GM12864 (cell line): ENCODE measurements at regions not wholly inside any gene's neighbourhood (a gene's known extent, or its start where the extent isn't known, plus 50 kb on each side); places are given as distances from the start of the nearest gene placed in this dataset.

ENCODE experiments used
- DNase-seq: peaks from one replicate; pipeline ENCODE4 v3.0.0-alpha.2; 2011; ENCODE audit warnings: low read depth
- H3K4me3 ChIP-seq: 2 replicates; pipeline ENCODE4 v1.5.1; 2011; ENCODE audit warnings: mild to moderate bottlenecking, low read depth, low read length, control low read depth
- CTCF ChIP-seq: IDR thresholded peaks from 2 replicates; pipeline ENCODE4 v1.5.1; 2011; ENCODE audit warnings: low read depth, mild to moderate bottlenecking, moderate library complexity, low read length, control low read depth, inconsistent platforms; ENCODE audit errors: missing control alignments

DNA sequence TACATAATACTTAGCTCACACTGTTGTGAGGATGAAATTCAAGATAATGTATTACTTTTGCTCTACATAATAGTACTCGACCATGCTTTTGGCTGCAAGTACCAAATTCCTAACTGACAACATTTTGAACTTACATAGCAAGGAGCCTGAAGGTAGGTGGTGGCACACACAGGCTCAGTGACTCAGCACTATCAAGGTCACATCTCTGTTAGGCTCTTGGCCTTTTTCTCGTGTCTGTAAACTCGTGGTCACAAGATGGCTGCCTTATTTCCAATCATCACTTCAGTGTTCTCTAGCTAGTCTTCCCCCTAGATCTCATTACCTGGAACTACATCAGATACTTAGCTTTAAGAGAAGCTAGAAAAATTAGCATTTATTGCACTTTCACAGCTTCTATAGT is 61.4 kb upstream of the ABCB5 start:
- no peak for DNase-seq
- TF ChIP-seq CTCF = no peak

GRCh38 chr7:20556091-20556490 is 59.4 kb upstream of the ABCB5 start:
- TF ChIP-seq CTCF = no peak
- no peak for DNase-seq
- H3K4me3 ChIP-seq = no peak overlapping the region

More for the DNA sequence above, 61.4 kb upstream of the ABCB5 start:
- H3K4me3 ChIP-seq = no peak overlapping the region

DNA sequence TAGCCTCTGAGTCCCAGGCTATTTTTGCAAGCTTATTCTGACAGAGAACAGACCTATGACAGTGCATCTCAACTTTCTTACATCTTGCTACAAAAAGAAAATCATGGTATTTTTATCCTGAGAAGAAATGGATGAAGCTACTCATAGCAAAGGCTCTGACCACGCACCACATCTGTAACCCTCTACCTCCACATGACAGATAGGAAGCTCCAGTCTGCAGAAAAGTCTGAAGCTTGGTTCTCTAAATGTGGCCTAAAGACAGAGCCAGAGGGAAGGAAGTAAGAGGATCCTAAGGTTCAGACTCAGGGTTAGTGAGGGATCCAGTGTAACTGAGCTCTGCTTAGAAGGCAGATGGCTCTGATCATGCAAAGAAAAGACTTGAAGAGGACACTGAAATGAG is 58.4 kb upstream of the ABCB5 start:
- DNase-seq = no peak
- no peak for TF ChIP-seq CTCF
- H3K4me3 ChIP-seq = no peak overlapping the region

- no peak for DNase-seq
- no peak overlapping the region for H3K4me3 ChIP-seq
- no peak for TF ChIP-seq CTCF
These were observed 56.3 kb upstream of the ABCB5 start for GRCh38 chr7:20558963-20559716.

- no peak for DNase-seq
- no peak overlapping the region for H3K4me3 ChIP-seq
- TF ChIP-seq CTCF = no peak
These were observed 55.6 kb upstream of the ABCB5 start for GRCh38 chr7:20559883-20560282.

DNA sequence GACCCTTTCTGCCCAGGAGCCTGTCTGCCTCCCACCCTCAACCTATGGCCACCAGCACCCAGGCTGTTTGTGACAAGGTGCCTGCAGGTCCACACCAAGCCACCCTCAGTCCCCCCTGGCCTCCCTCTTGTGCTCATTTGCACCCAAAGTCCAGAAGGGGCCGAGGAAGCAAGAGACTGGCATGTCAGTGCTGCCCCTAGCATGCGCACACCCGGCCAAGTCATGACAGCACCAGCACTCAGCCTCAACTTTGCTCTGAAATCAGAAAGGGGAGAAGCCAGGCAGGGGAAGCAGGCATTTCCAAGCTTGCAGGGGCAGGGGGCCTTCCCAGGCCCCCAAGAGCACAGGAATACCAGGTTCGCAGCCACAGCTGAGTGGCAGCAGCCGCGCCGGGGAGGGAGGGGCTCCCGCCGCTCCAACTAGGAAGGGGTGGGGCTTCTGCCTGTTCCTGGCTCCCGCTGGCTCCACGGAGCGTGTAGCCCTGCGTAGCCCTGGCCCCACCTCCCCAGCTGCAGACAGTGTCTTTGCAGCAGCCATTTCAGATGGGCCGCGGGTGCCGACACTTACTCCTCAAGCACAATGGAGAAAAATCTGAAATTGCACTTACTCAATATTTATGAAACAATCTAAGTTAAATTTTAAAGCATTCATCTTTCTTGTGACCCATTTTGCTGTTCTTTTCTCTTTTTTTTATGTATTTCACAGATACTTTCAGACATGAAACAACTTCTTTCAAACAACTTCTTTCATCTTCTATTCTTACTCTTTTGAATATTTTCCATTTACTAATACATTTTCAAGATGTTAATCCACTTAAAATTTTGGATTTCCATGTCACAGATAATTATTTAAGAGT is 54.9 kb upstream of the ABCB5 start:
- no peak overlapping the region for H3K4me3 ChIP-seq
- no peak for TF ChIP-seq CTCF
- no peak for DNase-seq
